HEK293 (cell line): ENCODE measurements at regions not wholly inside any gene's neighbourhood (a gene's known extent, or its start where the extent isn't known, plus 50 kb on each side); places are given as distances from the start of the nearest gene placed in this dataset.
A peak's percentile ranks its signal among the peaks of the same experiment; 100 is the strongest.

Source experiments
- CTCF ChIA-PET: fragments of 350-600 bp; formaldehyde crosslinking; extraction: SDS; loops from one replicate; lab custom pipeline; 2021; ENCODE audit warnings: antibody characterized with exemption; lab: Yijun Ruan, JAX
- POLR2A ChIA-PET: fragments of 300-600 bp; formaldehyde crosslinking; extraction: SDS; loops from one replicate; lab custom pipeline; 2020; ENCODE audit warnings: antibody characterized with exemption, inconsistent platforms; lab: Yijun Ruan, JAX
- H3K27ac ChIP-seq: fragments of 200-500 bp; sonication (Bioruptor generic); 2 replicates; pipeline ENCODE4 v1.5.1; 2014; ENCODE audit warnings: low read depth, low read length, control low read depth, inconsistent platforms; ENCODE audit errors: extremely low read depth
- H3K36me3 ChIP-seq, 2 experiments: fragments of 200-500 bp in 1 of 2; sonication (Bioruptor generic) in 1 of 2; 1 replicate in 1 of 2; 2 replicates in 1 of 2; pipeline ENCODE4 v1.5.1; 2014 to 2017; ENCODE audit warnings: inconsistent platforms in 2 of 2, low read length in 2 of 2; ENCODE audit not compliant: control insufficient read depth in 2 of 2, insufficient read depth in 1 of 2
- H3K4me1 ChIP-seq: fragments of 200-500 bp; sonication (Bioruptor generic); 2 replicates; pipeline ENCODE4 v1.5.1; 2014; ENCODE audit warnings: mild to moderate bottlenecking, low read length, inconsistent platforms; ENCODE audit not compliant: control insufficient read depth, insufficient read depth
- H3K4me3 ChIP-seq: 2 replicates; pipeline ENCODE4 v1.5.1; 2011; ENCODE audit warnings: low read depth, mild to moderate bottlenecking, control low read depth, low read length, moderate library complexity
- H3K9me3 ChIP-seq: fragments of 200-500 bp; sonication (Bioruptor generic); 2 replicates; pipeline ENCODE4 v1.5.1; 2014; ENCODE audit warnings: low read depth, low read length, inconsistent platforms; ENCODE audit not compliant: control insufficient read depth, insufficient read depth
- BCL11A ChIP-seq: fragments of 450-650 bp; formaldehyde crosslinking; IDR thresholded peaks from 2 replicates; pipeline ENCODE4 v1.5.1; 2016; ENCODE audit warnings: low read depth, missing biosample characterization, missing genetic modification characterization
- BCL11B ChIP-seq: fragments of 450-650 bp; formaldehyde crosslinking; IDR thresholded peaks from 2 replicates; pipeline ENCODE4 v1.5.1; 2016; ENCODE audit warnings: low read depth, missing biosample characterization, missing genetic modification characterization
- GLIS1 ChIP-seq: fragments of 450-650 bp; formaldehyde crosslinking; IDR thresholded peaks from 2 replicates; pipeline ENCODE4 v1.5.1; 2016; ENCODE audit warnings: missing biosample characterization, missing genetic modification characterization
- PATZ1 ChIP-seq: fragments of 450-650 bp; formaldehyde crosslinking; IDR thresholded peaks from 2 replicates; pipeline ENCODE4 v1.5.1; 2016; ENCODE audit warnings: missing biosample characterization, missing genetic modification characterization
- REPIN1 ChIP-seq: fragments of 450-650 bp; formaldehyde crosslinking; IDR thresholded peaks from 2 replicates; pipeline ENCODE4 v1.5.1; 2017; ENCODE audit warnings: missing biosample characterization, missing genetic modification characterization, low read depth
- ZBTB26 ChIP-seq: fragments of 450-650 bp; formaldehyde crosslinking; optimal IDR thresholded peaks from 2 replicates; pipeline ENCODE3; 2016; ENCODE audit warnings: missing biosample characterization, mild to moderate bottlenecking, missing genetic modification characterization
- ZFHX2 ChIP-seq: fragments of 450-650 bp; formaldehyde crosslinking; conservative IDR thresholded peaks from 2 replicates; pipeline ENCODE4 v1.5.1; 2016; ENCODE audit warnings: missing biosample characterization, missing genetic modification characterization
- ZFP37 ChIP-seq: fragments of 450-650 bp; formaldehyde crosslinking; IDR thresholded peaks from 2 replicates; pipeline ENCODE4 v1.5.1; 2016; ENCODE audit warnings: missing biosample characterization, missing genetic modification characterization
- ZFP41 ChIP-seq: fragments of 450-650 bp; formaldehyde crosslinking; IDR thresholded peaks from 2 replicates; pipeline ENCODE4 v1.5.1; 2016; ENCODE audit warnings: missing biosample characterization, missing genetic modification characterization, borderline replicate concordance
- ZNF121 ChIP-seq: fragments of 450-650 bp; formaldehyde crosslinking; IDR thresholded peaks from 2 replicates; pipeline ENCODE4 v1.5.1; 2016; ENCODE audit warnings: missing biosample characterization, missing genetic modification characterization
- ZNF146 ChIP-seq: fragments of 450-650 bp; formaldehyde crosslinking; IDR thresholded peaks from 2 replicates; pipeline ENCODE4 v1.5.1; 2016; ENCODE audit warnings: missing biosample characterization, missing genetic modification characterization
- ZNF501 ChIP-seq: fragments of 450-650 bp; formaldehyde crosslinking; IDR thresholded peaks from 2 replicates; pipeline ENCODE4 v1.5.1; 2016; ENCODE audit warnings: missing biosample characterization, missing genetic modification characterization
- ZNF549 ChIP-seq: fragments of 450-650 bp; IDR thresholded peaks from 2 replicates; pipeline ENCODE4 v1.5.1; 2018; ENCODE audit warnings: missing biosample characterization, missing genetic modification characterization, mild to moderate bottlenecking, inconsistent platforms, moderate library complexity
- ZNF621 ChIP-seq: fragments of 450-650 bp; formaldehyde crosslinking; IDR thresholded peaks from 2 replicates; pipeline ENCODE4 v1.5.1; 2017; ENCODE audit warnings: missing biosample characterization, missing genetic modification characterization
- TF ChIP-seq, protein P1 (sequence below): fragments of 450-650 bp; formaldehyde crosslinking; IDR thresholded peaks from 2 replicates; pipeline ENCODE4 v1.5.1; 2017; ENCODE audit warnings: missing biosample characterization, missing genetic modification characterization
- TF ChIP-seq, protein P2 (sequence below): fragments of 450-650 bp; formaldehyde crosslinking; IDR thresholded peaks from 2 replicates; pipeline ENCODE4 v1.5.1; 2016; ENCODE audit warnings: missing biosample characterization, missing genetic modification characterization

DNA sequence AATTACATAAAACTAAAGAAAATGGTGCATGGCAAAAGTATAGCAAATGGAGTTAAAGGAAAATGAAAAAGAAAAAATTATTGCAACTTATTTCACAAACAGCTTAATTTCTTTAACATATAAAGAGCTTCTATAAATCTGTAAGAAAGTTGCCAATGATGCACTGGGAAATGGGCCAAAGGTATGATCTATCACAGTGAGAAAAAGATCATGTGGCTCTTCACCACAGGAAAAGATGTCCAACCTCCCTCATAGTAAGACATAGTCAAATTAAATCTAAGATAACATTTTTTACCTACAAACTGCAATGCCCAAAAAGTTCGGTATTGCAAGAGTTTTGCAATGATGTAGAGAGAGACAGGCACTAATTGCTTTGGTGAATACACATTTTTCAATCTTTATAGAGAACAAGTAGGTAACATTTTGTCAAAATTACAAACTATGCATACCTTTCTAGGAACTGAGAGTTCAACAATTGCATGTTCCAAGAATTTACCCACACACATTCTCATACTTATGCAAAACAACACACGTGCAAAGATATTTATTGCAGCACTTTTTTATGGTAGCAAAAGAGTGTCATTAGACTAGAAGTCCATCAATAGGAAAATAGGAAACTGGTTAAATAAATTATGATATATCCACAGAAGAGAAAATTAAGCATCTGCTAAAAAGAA, 372.6 kb downstream of the QKI start (continued):
- TF ChIP-seq, protein P1, sequence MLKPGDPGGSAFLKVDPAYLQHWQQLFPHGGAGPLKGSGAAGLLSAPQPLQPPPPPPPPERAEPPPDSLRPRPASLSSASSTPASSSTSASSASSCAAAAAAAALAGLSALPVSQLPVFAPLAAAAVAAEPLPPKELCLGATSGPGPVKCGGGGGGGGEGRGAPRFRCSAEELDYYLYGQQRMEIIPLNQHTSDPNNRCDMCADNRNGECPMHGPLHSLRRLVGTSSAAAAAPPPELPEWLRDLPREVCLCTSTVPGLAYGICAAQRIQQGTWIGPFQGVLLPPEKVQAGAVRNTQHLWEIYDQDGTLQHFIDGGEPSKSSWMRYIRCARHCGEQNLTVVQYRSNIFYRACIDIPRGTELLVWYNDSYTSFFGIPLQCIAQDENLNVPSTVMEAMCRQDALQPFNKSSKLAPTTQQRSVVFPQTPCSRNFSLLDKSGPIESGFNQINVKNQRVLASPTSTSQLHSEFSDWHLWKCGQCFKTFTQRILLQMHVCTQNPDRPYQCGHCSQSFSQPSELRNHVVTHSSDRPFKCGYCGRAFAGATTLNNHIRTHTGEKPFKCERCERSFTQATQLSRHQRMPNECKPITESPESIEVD (tag by site-specific recombination), result no peak
- no peak for TF ChIP-seq GLIS1 (tag by site-specific recombination)

GRCh38 chr6:163782436-163783003, 368.0 kb downstream of the QKI start:
- H3K4me3 ChIP-seq, result no peak overlapping the region
- ChIA-PET POLR2A (interaction anchor here (0.6 kb wide), 1 partner anchor 30 kb away, joined by 3 read pairs; no protein-coding TSS in a partner anchor), CTCF (interaction anchor here (0.6 kb wide), 1 partner anchor 210 kb away, joined by 3 read pairs; no protein-coding TSS in a partner anchor)
- H3K4me1 ChIP-seq, result no peaks in the 10 kb centered on the region
- TF ChIP-seq ZBTB26 (tag by site-specific recombination), result no peak
- 0 out of 2 replicates have a peak, but pooled peaks have one; percentile 13 for TF ChIP-seq ZFHX2 (tag by site-specific recombination)
- H3K27ac ChIP-seq, result no peak overlapping the region
- H3K36me3 ChIP-seq, result no peaks in the 10 kb centered on the region
- no peaks in the 10 kb centered on the region for H3K9me3 ChIP-seq

GRCh38 chr6:163780994-163781393, 366.5 kb downstream of the QKI start:
- CTCF ChIA-PET, result no interaction called here
- TF ChIP-seq, protein P2, sequence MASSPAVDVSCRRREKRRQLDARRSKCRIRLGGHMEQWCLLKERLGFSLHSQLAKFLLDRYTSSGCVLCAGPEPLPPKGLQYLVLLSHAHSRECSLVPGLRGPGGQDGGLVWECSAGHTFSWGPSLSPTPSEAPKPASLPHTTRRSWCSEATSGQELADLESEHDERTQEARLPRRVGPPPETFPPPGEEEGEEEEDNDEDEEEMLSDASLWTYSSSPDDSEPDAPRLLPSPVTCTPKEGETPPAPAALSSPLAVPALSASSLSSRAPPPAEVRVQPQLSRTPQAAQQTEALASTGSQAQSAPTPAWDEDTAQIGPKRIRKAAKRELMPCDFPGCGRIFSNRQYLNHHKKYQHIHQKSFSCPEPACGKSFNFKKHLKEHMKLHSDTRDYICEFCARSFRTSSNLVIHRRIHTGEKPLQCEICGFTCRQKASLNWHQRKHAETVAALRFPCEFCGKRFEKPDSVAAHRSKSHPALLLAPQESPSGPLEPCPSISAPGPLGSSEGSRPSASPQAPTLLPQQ (tag by site-specific recombination), result no peak
- TF ChIP-seq ZNF146 (no peak), ZNF121 (tag by site-specific recombination) (no peak), ZNF621 (tag by site-specific recombination) (no peak), ZNF549 (tag by site-specific recombination) (no peak)
- POLR2A ChIA-PET, result interaction anchor here (0.6 kb wide), 1 partner anchor 35 kb away, joined by 5 read pairs; no protein-coding TSS in a partner anchor
- no peak overlapping the region for H3K27ac ChIP-seq
- no peaks in the 10 kb centered on the region for H3K4me1 ChIP-seq
- H3K9me3 ChIP-seq, result no peaks in the 10 kb centered on the region
- no peaks in the 10 kb centered on the region for H3K36me3 ChIP-seq
- no peak overlapping the region for H3K4me3 ChIP-seq

GRCh38 chr6:163779727-163780284, 365.3 kb downstream of the QKI start:
- POLR2A ChIA-PET, result no interaction called here
- Histone ChIP-seq H3K27ac (no peak overlapping the region), H3K4me3 (no peak overlapping the region), H3K36me3 (no peaks in the 10 kb centered on the region), H3K9me3 (no peaks in the 10 kb centered on the region), H3K4me1 (no peaks in the 10 kb centered on the region)
- CTCF ChIA-PET, result interaction anchor here (0.6 to 0.8 kb wide), 2 partner anchors 495 to 1121 kb away, joined by 3 read pairs; no protein-coding TSS in a partner anchor
- TF ChIP-seq ZNF501 (tag by site-specific recombination), result no peak
- TF ChIP-seq BCL11B (tag by site-specific recombination), result no peak
- TF ChIP-seq REPIN1 (tag by site-specific recombination), result no peak
- TF ChIP-seq ZFP37 (tag by site-specific recombination), result no peak
- TF ChIP-seq BCL11A (tag by site-specific recombination), result no peak
- no peak for TF ChIP-seq ZFP41
- TF ChIP-seq PATZ1, result no peak
